ENCODE measurements at regions not wholly inside any gene's neighbourhood (a gene's known extent, or its start where the extent isn't known, plus 50 kb on each side); places are given as distances from the start of the nearest gene placed in this dataset.
"Not testable (repeated sequence)": the region's sequence is repeated elsewhere in the genome, so short reads cannot be mapped to it uniquely, and the experiment has no call there.

- H3F3A ChIP-seq (replicated peaks; ENCODE audit: low read depth); DNase-seq (ENCODE audit: low spot score); H3K27me3 ChIP-seq (ENCODE audit: insufficient read depth); H3K4me2 ChIP-seq; H4K20me1 ChIP-seq (replicated peaks; ENCODE audit: insufficient read depth); H3K4me3 Mint-ChIP-seq; H3K9me2 ChIP-seq (ENCODE audit: insufficient read depth); H3K4me3 ChIP-seq; H3K27ac ChIP-seq (ENCODE audit: low read depth); H3K27ac Mint-ChIP-seq; H2AFZ ChIP-seq; H3K4me1 ChIP-seq (ENCODE audit: insufficient read depth); H3K4me1 Mint-ChIP-seq; ATAC-seq; H3K27me3 Mint-ChIP-seq (ENCODE audit: insufficient read depth, low read depth, poor library complexity); H3K79me2 ChIP-seq (replicated peaks; ENCODE audit: insufficient read depth): not testable (repeated sequence)
- peaks cover 35% of the 10 kb centered on the region for H3K36me3 Mint-ChIP-seq (ENCODE audit: low read depth)
- peaks cover 21% of the 10 kb centered on the region for H3K36me3 ChIP-seq (ENCODE audit: insufficient read depth)
- H3K9me3 Mint-ChIP-seq: peaks cover 55% of the 10 kb centered on the region
Measured at GRCh38 chr21:10362816-10363215, 158.6 kb upstream of the TPTE start.

GRCh38 chr21:10363321-10363720 is 158.1 kb upstream of the TPTE start:
- not testable (repeated sequence) for ATAC-seq; H3K9me2 ChIP-seq (ENCODE audit: insufficient read depth); H3K79me2 ChIP-seq (replicated peaks; ENCODE audit: insufficient read depth); H3K4me3 ChIP-seq; DNase-seq (ENCODE audit: low spot score); H3K4me1 Mint-ChIP-seq; H3K27ac ChIP-seq (ENCODE audit: low read depth); H3K27me3 ChIP-seq (ENCODE audit: insufficient read depth); H3K4me1 ChIP-seq (ENCODE audit: insufficient read depth); H3K4me2 ChIP-seq; H3F3A ChIP-seq (replicated peaks; ENCODE audit: low read depth); H3K27me3 Mint-ChIP-seq (ENCODE audit: insufficient read depth, low read depth, poor library complexity); H2AFZ ChIP-seq; H4K20me1 ChIP-seq (replicated peaks; ENCODE audit: insufficient read depth); H3K27ac Mint-ChIP-seq; H3K4me3 Mint-ChIP-seq
- peaks cover 21% of the 10 kb centered on the region for H3K36me3 ChIP-seq (ENCODE audit: insufficient read depth)
- H3K36me3 Mint-ChIP-seq (ENCODE audit: low read depth): peaks cover 32% of the 10 kb centered on the region
- H3K9me3 Mint-ChIP-seq: peaks cover 51% of the 10 kb centered on the region

- not testable (repeated sequence) for H3K4me1 Mint-ChIP-seq; H3K4me3 ChIP-seq; H4K20me1 ChIP-seq (replicated peaks; ENCODE audit: insufficient read depth); H3F3A ChIP-seq (replicated peaks; ENCODE audit: low read depth); H3K27ac ChIP-seq (ENCODE audit: low read depth); H3K27ac Mint-ChIP-seq; ATAC-seq; H3K79me2 ChIP-seq (replicated peaks; ENCODE audit: insufficient read depth); H3K4me2 ChIP-seq; H3K4me1 ChIP-seq (ENCODE audit: insufficient read depth); H3K4me3 Mint-ChIP-seq; H3K27me3 ChIP-seq (ENCODE audit: insufficient read depth); H2AFZ ChIP-seq; DNase-seq (ENCODE audit: low spot score); H3K27me3 Mint-ChIP-seq (ENCODE audit: insufficient read depth, low read depth, poor library complexity); H3K9me2 ChIP-seq (ENCODE audit: insufficient read depth)
- peaks cover 33% of the 10 kb centered on the region for H3K9me3 Mint-ChIP-seq
- peaks cover 17% of the 10 kb centered on the region for H3K36me3 Mint-ChIP-seq (ENCODE audit: low read depth)
- peaks cover 10% of the 10 kb centered on the region for H3K36me3 ChIP-seq (ENCODE audit: insufficient read depth)
Measured at GRCh38 chr21:10366210-10366609, 155.2 kb upstream of the TPTE start.

GRCh38 chr21:10367586-10367985 is 153.8 kb upstream of the TPTE start:
- H3K4me1 ChIP-seq (ENCODE audit: insufficient read depth); H3K27ac ChIP-seq (ENCODE audit: low read depth); H3K79me2 ChIP-seq (replicated peaks; ENCODE audit: insufficient read depth); ATAC-seq; H3K27ac Mint-ChIP-seq; H3K27me3 Mint-ChIP-seq (ENCODE audit: insufficient read depth, low read depth, poor library complexity); H3K27me3 ChIP-seq (ENCODE audit: insufficient read depth); H3F3A ChIP-seq (replicated peaks; ENCODE audit: low read depth); H3K9me2 ChIP-seq (ENCODE audit: insufficient read depth); H3K4me3 ChIP-seq; H3K4me1 Mint-ChIP-seq; H4K20me1 ChIP-seq (replicated peaks; ENCODE audit: insufficient read depth); H3K36me3 ChIP-seq (ENCODE audit: insufficient read depth); H3K36me3 Mint-ChIP-seq (ENCODE audit: low read depth); DNase-seq (ENCODE audit: low spot score); H3K4me2 ChIP-seq; H3K4me3 Mint-ChIP-seq; H2AFZ ChIP-seq: not testable (repeated sequence)
- H3K9me3 Mint-ChIP-seq: peaks cover 33% of the 10 kb centered on the region

- not testable (repeated sequence) for H4K20me1 ChIP-seq (replicated peaks; ENCODE audit: insufficient read depth); H3K4me1 Mint-ChIP-seq
Measured at GRCh38 chr21:10368323-10368798, 153.0 kb upstream of the TPTE start.

GRCh38 chr21:10369289-10369688 is 152.1 kb upstream of the TPTE start:
- not testable (repeated sequence) for H3K79me2 ChIP-seq (replicated peaks; ENCODE audit: insufficient read depth); H3K4me1 Mint-ChIP-seq; H3K4me2 ChIP-seq; ATAC-seq; DNase-seq (ENCODE audit: low spot score); H3K27me3 ChIP-seq (ENCODE audit: insufficient read depth); H4K20me1 ChIP-seq (replicated peaks; ENCODE audit: insufficient read depth); H2AFZ ChIP-seq; H3K4me3 ChIP-seq; H3K9me2 ChIP-seq (ENCODE audit: insufficient read depth); H3K4me3 Mint-ChIP-seq; H3K27me3 Mint-ChIP-seq (ENCODE audit: insufficient read depth, low read depth, poor library complexity); H3K27ac ChIP-seq (ENCODE audit: low read depth); H3K36me3 ChIP-seq (ENCODE audit: insufficient read depth); H3K4me1 ChIP-seq (ENCODE audit: insufficient read depth); H3K27ac Mint-ChIP-seq; H3K36me3 Mint-ChIP-seq (ENCODE audit: low read depth); H3F3A ChIP-seq (replicated peaks; ENCODE audit: low read depth)
- peaks cover 28% of the 10 kb centered on the region for H3K9me3 Mint-ChIP-seq

More at GRCh38 chr21:10368323-10368798, 153.0 kb upstream of the TPTE start:
- ATAC-seq; H3K4me3 Mint-ChIP-seq; H3K27ac Mint-ChIP-seq; H3K27me3 ChIP-seq (ENCODE audit: insufficient read depth); H3K36me3 ChIP-seq (ENCODE audit: insufficient read depth); H3K9me2 ChIP-seq (ENCODE audit: insufficient read depth); H3K4me1 ChIP-seq (ENCODE audit: insufficient read depth); H3K79me2 ChIP-seq (replicated peaks; ENCODE audit: insufficient read depth); H3K27ac ChIP-seq (ENCODE audit: low read depth); H3K4me3 ChIP-seq; H3F3A ChIP-seq (replicated peaks; ENCODE audit: low read depth); H2AFZ ChIP-seq; H3K4me2 ChIP-seq; H3K27me3 Mint-ChIP-seq (ENCODE audit: insufficient read depth, low read depth, poor library complexity); H3K36me3 Mint-ChIP-seq (ENCODE audit: low read depth); DNase-seq (ENCODE audit: low spot score): not testable (repeated sequence)
- H3K9me3 Mint-ChIP-seq: peaks cover 33% of the 10 kb centered on the region

GRCh38 chr21:10377758-10378157 is 143.6 kb upstream of the TPTE start:
- not testable (repeated sequence) for H3K27me3 ChIP-seq (ENCODE audit: insufficient read depth); H3K27ac Mint-ChIP-seq; H3K36me3 ChIP-seq (ENCODE audit: insufficient read depth); H3K4me3 Mint-ChIP-seq; DNase-seq (ENCODE audit: low spot score); H3K79me2 ChIP-seq (replicated peaks; ENCODE audit: insufficient read depth); H3K9me2 ChIP-seq (ENCODE audit: insufficient read depth); H3K4me1 Mint-ChIP-seq; H3K27ac ChIP-seq (ENCODE audit: low read depth); H3K4me2 ChIP-seq; ATAC-seq; H3K4me3 ChIP-seq; H2AFZ ChIP-seq; H4K20me1 ChIP-seq (replicated peaks; ENCODE audit: insufficient read depth); H3K4me1 ChIP-seq (ENCODE audit: insufficient read depth); H3F3A ChIP-seq (replicated peaks; ENCODE audit: low read depth); H3K9me3 Mint-ChIP-seq
- peaks cover 14% of the 10 kb centered on the region for H3K27me3 Mint-ChIP-seq (ENCODE audit: insufficient read depth, low read depth, poor library complexity)
- H3K36me3 Mint-ChIP-seq (ENCODE audit: low read depth): peaks cover 36% of the 10 kb centered on the region
